ENCODE measurements at regions not wholly inside any gene's neighbourhood (a gene's known extent, or its start where the extent isn't known, plus 50 kb on each side); places are given as distances from the start of the nearest gene placed in this dataset.
A peak's percentile ranks its signal among the peaks of the same experiment; 100 is the strongest.

- no peak for DNase-seq
These were observed 375.6 kb upstream of the C11orf87 start for GRCh38 chr11:109046284-109046992.

GRCh38 chr11:109048098-109048497, 373.9 kb upstream of the C11orf87 start:
- DNase-seq = no peak

GRCh38 chr11:109051200-109051599, 370.8 kb upstream of the C11orf87 start:
- DNase-seq = no peak

- DNase-seq = no peak
These were observed 362.6 kb upstream of the C11orf87 start for GRCh38 chr11:109059402-109059801.

- no peak for DNase-seq
These were observed 360.6 kb upstream of the C11orf87 start for GRCh38 chr11:109061394-109061793.

GRCh38 chr11:109062445-109062844, 359.5 kb upstream of the C11orf87 start:
- DNase-seq = no peak

- peak; percentile 48 for DNase-seq
These were observed 359.1 kb upstream of the C11orf87 start for GRCh38 chr11:109062871-109063270.

- DNase-seq = peak; percentile 15
These were observed 357.2 kb upstream of the C11orf87 start for GRCh38 chr11:109064618-109065311.

GRCh38 chr11:109071262-109071661, 350.7 kb upstream of the C11orf87 start:
- DNase-seq = no peak

- DNase-seq = no peak
These were observed 350.1 kb upstream of the C11orf87 start for GRCh38 chr11:109071712-109072524.

GRCh38 chr11:109073032-109073822, 348.8 kb upstream of the C11orf87 start:
- DNase-seq = no peak

GRCh38 chr11:109075976-109076375, 346.0 kb upstream of the C11orf87 start:
- DNase-seq = no peak

- DNase-seq = no peak
These were observed 345.1 kb upstream of the C11orf87 start for GRCh38 chr11:109076870-109077269.

GRCh38 chr11:109077291-109077920, 344.6 kb upstream of the C11orf87 start:
- DNase-seq = no peak

- no peak for DNase-seq
These were observed 336.1 kb upstream of the C11orf87 start for GRCh38 chr11:109085708-109086373.

GRCh38 chr11:109086931-109087330, 335.1 kb upstream of the C11orf87 start:
- DNase-seq = no peak

- DNase-seq = no peak
These were observed 333.9 kb upstream of the C11orf87 start for GRCh38 chr11:109088086-109088485.

- DNase-seq = no peak
These were observed 332.8 kb upstream of the C11orf87 start for GRCh38 chr11:109089144-109089543.

GRCh38 chr11:109093354-109093753, 328.6 kb upstream of the C11orf87 start:
- no peak for DNase-seq

GRCh38 chr11:109096266-109096665, 325.7 kb upstream of the C11orf87 start:
- DNase-seq = no peak

- no peak for DNase-seq
These were observed 315.7 kb upstream of the C11orf87 start for GRCh38 chr11:109106151-109106906.

Data from NCI-H2171 treated with DMSO at 0.1 percent for 48 hours (cell line).